ENCODE measurements at regions not wholly inside any gene's neighbourhood (a gene's known extent, or its start where the extent isn't known, plus 50 kb on each side); places are given as distances from the start of the nearest gene placed in this dataset.
"Not testable (repeated sequence)": the region's sequence is repeated elsewhere in the genome, so short reads cannot be mapped to it uniquely, and the experiment has no call there.

DNA sequence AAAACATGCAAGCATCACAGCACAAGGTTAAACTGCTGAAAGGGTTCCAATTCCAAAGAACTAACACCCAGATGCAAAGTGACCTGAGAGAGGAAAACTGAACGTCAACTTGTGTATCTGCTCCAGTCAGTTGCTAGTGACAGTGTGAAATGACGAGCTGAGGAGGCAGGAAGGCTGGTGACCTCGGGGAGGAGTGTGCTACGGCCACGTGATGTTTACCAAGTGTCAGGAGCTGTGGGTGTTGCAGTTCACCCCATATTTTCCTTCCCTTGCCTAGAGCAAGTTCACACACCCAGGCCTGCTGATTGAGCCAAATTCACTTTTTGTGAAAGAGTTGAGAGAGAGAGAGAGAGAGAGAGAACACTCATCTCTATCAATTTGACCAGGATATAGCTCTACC is 231.6 kb upstream of the ANKH start:
- no peak for TF ChIP-seq EZH2 (IDR thresholded peaks at IDR 0.05; ENCODE audit: low read length, missing control alignments)
- TF ChIP-seq CTCF (conservative IDR thresholded peaks at IDR 0.05 in 1 of 2, IDR thresholded peaks at IDR 0.05 in 1 of 2; ENCODE audit: low read depth in 1 of 2, low read length in 2 of 2), result no peak
- DNase-seq (ENCODE audit: low read depth in 2 of 2), result no peak
- H3K9me3 ChIP-seq (ENCODE audit: control insufficient read depth, insufficient read depth, low read depth, low read length), result no peaks in the 10 kb centered on the region

DNA sequence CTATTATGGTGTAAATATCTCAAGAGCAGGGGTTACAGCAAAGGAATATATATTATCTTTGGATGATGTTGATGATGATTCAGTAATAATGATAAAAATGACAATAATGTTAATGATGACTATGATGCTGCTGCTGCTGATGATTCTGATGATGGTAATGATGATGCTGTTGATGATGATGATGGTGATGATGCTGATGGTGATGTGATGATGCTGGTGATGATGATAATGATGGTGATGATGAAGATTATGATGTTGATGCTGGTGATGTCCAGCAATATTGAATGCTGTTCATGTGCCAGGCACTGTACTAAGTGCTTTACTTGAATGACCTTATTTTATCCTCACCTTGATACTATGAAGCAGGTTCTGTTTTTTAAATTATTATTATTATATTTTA is 226.0 kb upstream of the ANKH start:
- no peaks in the 10 kb centered on the region for H3K4me1 ChIP-seq (ENCODE audit: control insufficient read depth, extremely low read depth, insufficient read depth, low read length)
- H3K4me3 ChIP-seq (replicated peaks in 1 of 4; ENCODE audit: control extremely low read depth in 1 of 4, insufficient read depth in 1 of 4, low read depth in 3 of 4, low read length in 4 of 4), result no peak overlapping the region
- H2AFZ ChIP-seq (ENCODE audit: low read length), result no peak overlapping the region
- DNase-seq (ENCODE audit: low read depth in 2 of 2), result no peak
- H3K9me3 ChIP-seq (ENCODE audit: control insufficient read depth, insufficient read depth, low read depth, low read length), result no peaks in the 10 kb centered on the region
- no peak overlapping the region for H3K4me2 ChIP-seq (ENCODE audit: extremely low read depth, insufficient read depth, low read length)
- no peaks in the 10 kb centered on the region for H3K27me3 ChIP-seq (ENCODE audit: control insufficient read depth, insufficient read depth, low read length)
- no peaks in the 10 kb centered on the region for H4K20me1 ChIP-seq (ENCODE audit: control insufficient read depth, extremely low read depth, insufficient read depth, low read length)
- H3K27ac ChIP-seq (ENCODE audit: insufficient read depth, low read length), result no peak overlapping the region
- no peaks in the 10 kb centered on the region for H3K36me3 ChIP-seq (ENCODE audit: control insufficient read depth, insufficient read depth, low read length)
- H3K79me2 ChIP-seq (ENCODE audit: control insufficient read depth, insufficient read depth, low read length), result no peaks in the 10 kb centered on the region
- no peak overlapping the region for H3K9ac ChIP-seq (ENCODE audit: insufficient read depth, low read length)
- TF ChIP-seq CTCF (conservative IDR thresholded peaks at IDR 0.05 in 1 of 2, IDR thresholded peaks at IDR 0.05 in 1 of 2; ENCODE audit: low read depth in 1 of 2, low read length in 2 of 2) (no peak), EZH2 (IDR thresholded peaks at IDR 0.05; ENCODE audit: low read length, missing control alignments) (no peak)

More for the DNA sequence above, 231.6 kb upstream of the ANKH start:
- no peak overlapping the region for H2AFZ ChIP-seq (ENCODE audit: low read length)
- no peaks in the 10 kb centered on the region for H4K20me1 ChIP-seq (ENCODE audit: control insufficient read depth, extremely low read depth, insufficient read depth, low read length)
- no peaks in the 10 kb centered on the region for H3K4me1 ChIP-seq (ENCODE audit: control insufficient read depth, extremely low read depth, insufficient read depth, low read length)
- H3K9ac ChIP-seq (ENCODE audit: insufficient read depth, low read length), result no peak overlapping the region
- H3K79me2 ChIP-seq (ENCODE audit: control insufficient read depth, insufficient read depth, low read length), result no peaks in the 10 kb centered on the region
- no peak overlapping the region for H3K27ac ChIP-seq (ENCODE audit: insufficient read depth, low read length)
- H3K4me2 ChIP-seq (ENCODE audit: extremely low read depth, insufficient read depth, low read length), result no peak overlapping the region
- no peaks in the 10 kb centered on the region for H3K36me3 ChIP-seq (ENCODE audit: control insufficient read depth, insufficient read depth, low read length)
- H3K4me3 ChIP-seq (replicated peaks in 1 of 4; ENCODE audit: control extremely low read depth in 1 of 4, insufficient read depth in 1 of 4, low read depth in 3 of 4, low read length in 4 of 4), result no peak overlapping the region
- peaks cover 3% of the 10 kb centered on the region for H3K27me3 ChIP-seq (ENCODE audit: control insufficient read depth, insufficient read depth, low read length)

GRCh38 chr5:15096686-15097085 is 225.1 kb upstream of the ANKH start:
- not testable (repeated sequence) for H3K4me3 ChIP-seq (replicated peaks in 1 of 4; ENCODE audit: control extremely low read depth in 1 of 4, insufficient read depth in 1 of 4, low read depth in 3 of 4, low read length in 4 of 4); H3K4me1 ChIP-seq (ENCODE audit: control insufficient read depth, extremely low read depth, insufficient read depth, low read length); H3K4me2 ChIP-seq (ENCODE audit: extremely low read depth, insufficient read depth, low read length); H3K27me3 ChIP-seq (ENCODE audit: control insufficient read depth, insufficient read depth, low read length); H3K36me3 ChIP-seq (ENCODE audit: control insufficient read depth, insufficient read depth, low read length); H3K9ac ChIP-seq (ENCODE audit: insufficient read depth, low read length); H4K20me1 ChIP-seq (ENCODE audit: control insufficient read depth, extremely low read depth, insufficient read depth, low read length); H2AFZ ChIP-seq (ENCODE audit: low read length); H3K79me2 ChIP-seq (ENCODE audit: control insufficient read depth, insufficient read depth, low read length); DNase-seq (ENCODE audit: low read depth in 2 of 2); H3K9me3 ChIP-seq (ENCODE audit: control insufficient read depth, insufficient read depth, low read depth, low read length); H3K27ac ChIP-seq (ENCODE audit: insufficient read depth, low read length)

DNA sequence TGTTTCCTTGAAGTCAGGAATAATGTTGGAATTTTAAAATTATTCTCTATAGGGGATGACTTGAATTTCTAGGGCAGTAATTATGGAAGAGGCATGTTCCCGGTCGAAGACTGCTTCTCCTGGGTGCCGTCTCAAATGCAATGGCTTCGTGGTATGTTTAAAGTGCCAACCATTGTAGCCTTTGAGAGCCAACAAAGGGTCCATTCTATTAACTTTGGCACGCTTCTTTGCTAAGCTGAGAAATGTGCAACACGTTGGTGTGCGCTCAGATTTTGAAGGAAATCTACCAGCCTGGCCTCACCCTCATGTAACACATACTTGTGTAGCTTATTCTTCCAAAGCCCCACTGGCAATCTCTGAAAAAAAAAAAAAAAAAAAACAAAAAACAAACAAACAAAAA is 221.2 kb upstream of the ANKH start:
- Histone ChIP-seq H3K4me3 (replicated peaks in 1 of 4; ENCODE audit: control extremely low read depth in 1 of 4, insufficient read depth in 1 of 4, low read depth in 3 of 4, low read length in 4 of 4) (no peak overlapping the region), H4K20me1 (ENCODE audit: control insufficient read depth, extremely low read depth, insufficient read depth, low read length) (no peaks in the 10 kb centered on the region), H3K9ac (ENCODE audit: insufficient read depth, low read length) (no peak overlapping the region), H3K4me2 (ENCODE audit: extremely low read depth, insufficient read depth, low read length) (no peak overlapping the region), H3K79me2 (ENCODE audit: control insufficient read depth, insufficient read depth, low read length) (no peaks in the 10 kb centered on the region), H3K27me3 (ENCODE audit: control insufficient read depth, insufficient read depth, low read length) (no peaks in the 10 kb centered on the region), H3K27ac (ENCODE audit: insufficient read depth, low read length) (no peak overlapping the region), H3K36me3 (ENCODE audit: control insufficient read depth, insufficient read depth, low read length) (no peaks in the 10 kb centered on the region), H3K9me3 (ENCODE audit: control insufficient read depth, insufficient read depth, low read depth, low read length) (no peaks in the 10 kb centered on the region), H2AFZ (ENCODE audit: low read length) (no peak overlapping the region), H3K4me1 (ENCODE audit: control insufficient read depth, extremely low read depth, insufficient read depth, low read length) (no peaks in the 10 kb centered on the region)
- no peak for DNase-seq (ENCODE audit: low read depth in 2 of 2)
- no peak for TF ChIP-seq EZH2 (IDR thresholded peaks at IDR 0.05; ENCODE audit: low read length, missing control alignments)
- TF ChIP-seq CTCF (conservative IDR thresholded peaks at IDR 0.05 in 1 of 2, IDR thresholded peaks at IDR 0.05 in 1 of 2; ENCODE audit: low read depth in 1 of 2, low read length in 2 of 2), result no peak
